ENCODE measurements at regions not wholly inside any gene's neighbourhood (a gene's known extent, or its start where the extent isn't known, plus 50 kb on each side); places are given as distances from the start of the nearest gene placed in this dataset.
A peak's percentile ranks its signal among the peaks of the same experiment; 100 is the strongest.
"Not testable (repeated sequence)": the region's sequence is repeated elsewhere in the genome, so short reads cannot be mapped to it uniquely, and the experiment has no call there.

GRCh38 chr6:19690325-19691075 is 146.7 kb upstream of the ID4 start:
- no peak for DNase-seq (ENCODE audit: low read depth)

- DNase-seq (ENCODE audit: low read depth), result no peak
Measured at GRCh38 chr6:19691465-19692167, 145.6 kb upstream of the ID4 start.

GRCh38 chr6:19692506-19693298 is 144.5 kb upstream of the ID4 start:
- no peak for DNase-seq (ENCODE audit: low read depth)

GRCh38 chr6:19694697-19695096 is 142.5 kb upstream of the ID4 start:
- DNase-seq (ENCODE audit: low read depth), result no peak

GRCh38 chr6:19697744-19698290 is 139.4 kb upstream of the ID4 start:
- DNase-seq (ENCODE audit: low read depth), result peak; percentile 64

- no peak for DNase-seq (ENCODE audit: low read depth)
Measured at GRCh38 chr6:19699932-19700331, 137.2 kb upstream of the ID4 start.

- no peak for DNase-seq (ENCODE audit: low read depth)
Measured at GRCh38 chr6:19705606-19706005, 131.6 kb upstream of the ID4 start.

- DNase-seq (ENCODE audit: low read depth), result no peak
Measured at GRCh38 chr6:19712012-19712688, 125.0 kb upstream of the ID4 start.

- no peak for DNase-seq (ENCODE audit: low read depth)
Measured at GRCh38 chr6:19712998-19713397, 124.2 kb upstream of the ID4 start.

GRCh38 chr6:19713411-19713810 is 123.8 kb upstream of the ID4 start:
- no peak for DNase-seq (ENCODE audit: low read depth)

- DNase-seq (ENCODE audit: low read depth), result no peak
Measured at GRCh38 chr6:19713984-19714383, 123.2 kb upstream of the ID4 start.

- no peak for DNase-seq (ENCODE audit: low read depth)
Measured at GRCh38 chr6:19714434-19715166, 122.6 kb upstream of the ID4 start.

GRCh38 chr6:19715167-19715551 is 122.0 kb upstream of the ID4 start:
- no peak for DNase-seq (ENCODE audit: low read depth)

GRCh38 chr6:19719691-19720128 is 117.5 kb upstream of the ID4 start:
- no peak for DNase-seq (ENCODE audit: low read depth)

GRCh38 chr6:19721766-19722377 is 115.3 kb upstream of the ID4 start:
- no peak for DNase-seq (ENCODE audit: low read depth)

GRCh38 chr6:19722999-19723398 is 114.2 kb upstream of the ID4 start:
- no peak for DNase-seq (ENCODE audit: low read depth)

- peak; percentile 63 for DNase-seq (ENCODE audit: low read depth)
Measured at GRCh38 chr6:19723545-19723944, 113.6 kb upstream of the ID4 start.

GRCh38 chr6:19725436-19725835 is 111.7 kb upstream of the ID4 start:
- not testable (repeated sequence) for DNase-seq (ENCODE audit: low read depth)

- peak; percentile 80 for DNase-seq (ENCODE audit: low read depth)
Measured at GRCh38 chr6:19731282-19731681, 105.9 kb upstream of the ID4 start.

- no peak for DNase-seq (ENCODE audit: low read depth)
Measured at GRCh38 chr6:19734061-19734460, 103.1 kb upstream of the ID4 start.

GRCh38 chr6:19734519-19734918 is 102.7 kb upstream of the ID4 start:
- no peak for DNase-seq (ENCODE audit: low read depth)
